ENCODE measurements at regions not wholly inside any gene's neighbourhood (a gene's known extent, or its start where the extent isn't known, plus 50 kb on each side); places are given as distances from the start of the nearest gene placed in this dataset.

DNA sequence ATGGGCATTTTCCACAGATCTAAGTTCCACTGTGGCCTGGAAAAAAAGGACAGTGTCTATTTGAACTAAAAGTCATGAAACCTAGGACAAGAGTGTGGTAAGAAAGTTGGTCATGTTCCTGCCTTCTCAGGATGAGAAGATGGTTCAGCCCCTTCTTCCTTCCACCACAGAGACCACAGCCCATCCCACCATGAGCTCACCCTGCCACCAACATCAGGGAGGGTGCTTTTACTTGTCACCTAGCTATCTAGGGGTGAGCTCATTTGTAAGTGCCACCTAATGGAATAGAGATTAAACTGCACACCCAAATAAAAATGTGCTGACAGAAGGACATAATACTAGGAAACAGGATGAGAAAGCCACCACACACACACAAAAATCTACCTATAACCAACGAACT is 235.9 kb downstream of the SPIN4 start:
- TF ChIP-seq, protein P1, sequence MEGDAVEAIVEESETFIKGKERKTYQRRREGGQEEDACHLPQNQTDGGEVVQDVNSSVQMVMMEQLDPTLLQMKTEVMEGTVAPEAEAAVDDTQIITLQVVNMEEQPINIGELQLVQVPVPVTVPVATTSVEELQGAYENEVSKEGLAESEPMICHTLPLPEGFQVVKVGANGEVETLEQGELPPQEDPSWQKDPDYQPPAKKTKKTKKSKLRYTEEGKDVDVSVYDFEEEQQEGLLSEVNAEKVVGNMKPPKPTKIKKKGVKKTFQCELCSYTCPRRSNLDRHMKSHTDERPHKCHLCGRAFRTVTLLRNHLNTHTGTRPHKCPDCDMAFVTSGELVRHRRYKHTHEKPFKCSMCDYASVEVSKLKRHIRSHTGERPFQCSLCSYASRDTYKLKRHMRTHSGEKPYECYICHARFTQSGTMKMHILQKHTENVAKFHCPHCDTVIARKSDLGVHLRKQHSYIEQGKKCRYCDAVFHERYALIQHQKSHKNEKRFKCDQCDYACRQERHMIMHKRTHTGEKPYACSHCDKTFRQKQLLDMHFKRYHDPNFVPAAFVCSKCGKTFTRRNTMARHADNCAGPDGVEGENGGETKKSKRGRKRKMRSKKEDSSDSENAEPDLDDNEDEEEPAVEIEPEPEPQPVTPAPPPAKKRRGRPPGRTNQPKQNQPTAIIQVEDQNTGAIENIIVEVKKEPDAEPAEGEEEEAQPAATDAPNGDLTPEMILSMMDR (IDR thresholded peaks at IDR 0.05): no peak
- TF ChIP-seq EP300 (IDR thresholded peaks at IDR 0.05) (no peak), POLR2A (IDR thresholded peaks at IDR 0.05) (no peak)
